Ascending aorta (tissue), 2 donors: ENCODE measurements at regions not wholly inside any gene's neighbourhood (a gene's known extent, or its start where the extent isn't known, plus 50 kb on each side); places are given as distances from the start of the nearest gene placed in this dataset.

Experiments
- DNase-seq, 2 donors: peaks; one replicate each; pipeline ENCODE4 v3.0.0-alpha.2; 2019; ENCODE audit warnings: low spot score in 2 of 2
- H3K27ac ChIP-seq, 2 donors: fragments of 200-600 bp; sonication (generic); one replicate each; pipeline ENCODE4 v1.5.1; 2016 to 2017; ENCODE audit warnings: mild to moderate bottlenecking in 1 of 2
- H3K27me3 ChIP-seq: fragments of 200-600 bp; sonication (generic); one replicate; pipeline ENCODE4 v1.5.1; 2017
- H3K36me3 ChIP-seq, 2 donors: fragments of 200-600 bp; sonication (generic); one replicate each; pipeline ENCODE4 v1.5.1; 2016
- H3K4me1 ChIP-seq, 2 donors: fragments of 200-600 bp; sonication (generic); one replicate each; pipeline ENCODE4 v1.5.1; 2016 to 2017; ENCODE audit warnings: mild to moderate bottlenecking in 1 of 2
- H3K4me3 ChIP-seq, 2 donors: fragments of 200-600 bp; sonication (generic); one replicate each; pipeline ENCODE4 v1.5.1; 2016 to 2017; ENCODE audit warnings: mild to moderate bottlenecking in 1 of 2
- H3K9me3 ChIP-seq, 2 donors: fragments of 200-600 bp; sonication (generic); one replicate each; pipeline ENCODE4 v1.5.1; 2016
- CTCF ChIP-seq, 3 experiments: fragments of 200-600 bp in 2 of 3; fragments of 450-650 bp in 1 of 3; sonication (generic) in 2 of 3; IDR thresholded peaks; one replicate each; pipeline ENCODE4 v1.5.1; 2016 to 2019; ENCODE audit warnings: antibody characterized with exemption in 3 of 3, mild to moderate bottlenecking in 1 of 3, moderate library complexity in 1 of 3
- intact Hi-C: fragments of 100-400 bp; cut with DNase I; formaldehyde crosslinking; loops from one replicate; pipeline ENCODE4 v1.15.1; 2023

GRCh38 chr2:138121666-138122661 lies 157.7 kb downstream of the HNMT start:
- H3K4me1 ChIP-seq, result no peaks in the 10 kb centered on the region
- DNase-seq, result no peak
- no peaks in the 10 kb centered on the region for H3K9me3 ChIP-seq
- no peaks in the 10 kb centered on the region for H3K36me3 ChIP-seq
- TF ChIP-seq CTCF (IDR thresholded peaks at IDR 0.05), result no peak
- H3K4me3 ChIP-seq, result no peak overlapping the region
- no peak overlapping the region for H3K27ac ChIP-seq
- intact Hi-C loops, result no loop called here
- H3K27me3 ChIP-seq, result no peaks in the 10 kb centered on the region

GRCh38 chr2:138122891-138123290 lies 158.6 kb downstream of the HNMT start:
- Histone ChIP-seq H3K9me3 (no peaks in the 10 kb centered on the region), H3K4me3 (no peak overlapping the region), H3K27ac (no peak overlapping the region), H3K27me3 (no peaks in the 10 kb centered on the region), H3K36me3 (no peaks in the 10 kb centered on the region), H3K4me1 (no peaks in the 10 kb centered on the region)
- DNase-seq, result no peak
- TF ChIP-seq CTCF (IDR thresholded peaks at IDR 0.05), result no peak
- intact Hi-C loops, result no loop called here

- H3K9me3 ChIP-seq, result no peaks in the 10 kb centered on the region
- no peak for TF ChIP-seq CTCF (IDR thresholded peaks at IDR 0.05)
- no peaks in the 10 kb centered on the region for H3K36me3 ChIP-seq
- no peak for DNase-seq
- H3K4me3 ChIP-seq, result no peak overlapping the region
- H3K27ac ChIP-seq, result no peak overlapping the region
- no peaks in the 10 kb centered on the region for H3K4me1 ChIP-seq
- H3K27me3 ChIP-seq, result no peaks in the 10 kb centered on the region
- intact Hi-C loops, result no loop called here
These were observed 159.5 kb downstream of the HNMT start for GRCh38 chr2:138123741-138124140.

GRCh38 chr2:138124521-138124920 lies 160.2 kb downstream of the HNMT start:
- intact Hi-C loops, result no loop called here

More at GRCh38 chr2:138124521-138124920, 160.2 kb downstream of the HNMT start:
- Histone ChIP-seq H3K27me3 (no peaks in the 10 kb centered on the region), H3K9me3 (no peaks in the 10 kb centered on the region), H3K4me1 (no peaks in the 10 kb centered on the region), H3K4me3 (no peak overlapping the region), H3K27ac (no peak overlapping the region), H3K36me3 (no peaks in the 10 kb centered on the region)
- no peak for DNase-seq
- TF ChIP-seq CTCF (IDR thresholded peaks at IDR 0.05), result no peak
